ENCODE measurements at regions not wholly inside any gene's neighbourhood (a gene's known extent, or its start where the extent isn't known, plus 50 kb on each side); places are given as distances from the start of the nearest gene placed in this dataset.
"Not testable (repeated sequence)": the region's sequence is repeated elsewhere in the genome, so short reads cannot be mapped to it uniquely, and the experiment has no call there.

- TF ChIP-seq, protein P1, sequence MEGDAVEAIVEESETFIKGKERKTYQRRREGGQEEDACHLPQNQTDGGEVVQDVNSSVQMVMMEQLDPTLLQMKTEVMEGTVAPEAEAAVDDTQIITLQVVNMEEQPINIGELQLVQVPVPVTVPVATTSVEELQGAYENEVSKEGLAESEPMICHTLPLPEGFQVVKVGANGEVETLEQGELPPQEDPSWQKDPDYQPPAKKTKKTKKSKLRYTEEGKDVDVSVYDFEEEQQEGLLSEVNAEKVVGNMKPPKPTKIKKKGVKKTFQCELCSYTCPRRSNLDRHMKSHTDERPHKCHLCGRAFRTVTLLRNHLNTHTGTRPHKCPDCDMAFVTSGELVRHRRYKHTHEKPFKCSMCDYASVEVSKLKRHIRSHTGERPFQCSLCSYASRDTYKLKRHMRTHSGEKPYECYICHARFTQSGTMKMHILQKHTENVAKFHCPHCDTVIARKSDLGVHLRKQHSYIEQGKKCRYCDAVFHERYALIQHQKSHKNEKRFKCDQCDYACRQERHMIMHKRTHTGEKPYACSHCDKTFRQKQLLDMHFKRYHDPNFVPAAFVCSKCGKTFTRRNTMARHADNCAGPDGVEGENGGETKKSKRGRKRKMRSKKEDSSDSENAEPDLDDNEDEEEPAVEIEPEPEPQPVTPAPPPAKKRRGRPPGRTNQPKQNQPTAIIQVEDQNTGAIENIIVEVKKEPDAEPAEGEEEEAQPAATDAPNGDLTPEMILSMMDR (IDR thresholded peaks at IDR 0.05; ENCODE audit: control extremely low read depth in 1 of 3, insufficient read depth in 1 of 3, low read depth in 1 of 3, low read length in 3 of 3): not testable (repeated sequence)
- not testable (repeated sequence) for TF ChIP-seq TEAD4 (IDR thresholded peaks at IDR 0.05; ENCODE audit: low read depth, low read length); ZNF274 (IDR thresholded peaks at IDR 0.05; ENCODE audit: borderline replicate concordance, extremely low read depth, low read length); POLR2A (IDR thresholded peaks at IDR 0.05; ENCODE audit: control extremely low read depth in 1 of 2, low read depth in 2 of 2, low read length in 2 of 2); TAF1 (IDR thresholded peaks at IDR 0.05; ENCODE audit: low read depth, low read length); SUZ12 (IDR thresholded peaks at IDR 0.05; ENCODE audit: low read length); POLR2AphosphoS5 (IDR thresholded peaks at IDR 0.05; ENCODE audit: low read depth, low read length); EZH2 (IDR thresholded peaks at IDR 0.05; ENCODE audit: low read depth, low read length, severe bottlenecking); ATF2 (IDR thresholded peaks at IDR 0.05; ENCODE audit: low read length); EGR1 (IDR thresholded peaks at IDR 0.05; ENCODE audit: borderline replicate concordance, low read depth, low read length)
Observed at GRCh38 chr2:242018416-242018815, 148.9 kb downstream of the RTP5 start.

Measured in H1 (cell line).